ENCODE measurements at regions not wholly inside any gene's neighbourhood (a gene's known extent, or its start where the extent isn't known, plus 50 kb on each side); places are given as distances from the start of the nearest gene placed in this dataset.

- no peak overlapping the region for H3K4me3 Mint-ChIP-seq
- no peak for TF ChIP-seq CTCF (IDR thresholded peaks at IDR 0.05)
- WGBS (ENCODE audit: insufficient coverage), result no CpG with 5 or more reads among the region's 2 CpGs
- Histone ChIP-seq H4K20me1 (ENCODE audit: insufficient read depth, low read length) (no peaks in the 10 kb centered on the region), H3K27me3 (ENCODE audit: control insufficient read depth in 2 of 2, insufficient read depth in 2 of 2, low read length in 2 of 2) (no peaks in the 10 kb centered on the region), H3K4me3 (replicated peaks in 1 of 3; ENCODE audit: low read depth in 2 of 3, low read length in 3 of 3) (no peak overlapping the region), H3K9me3 (replicated peaks in 1 of 2; ENCODE audit: control insufficient read depth in 1 of 2, insufficient read depth in 1 of 2, low read length in 2 of 2) (peaks cover 0 to 5% of the 10 kb centered on the region in 2 donors), H3K4me1 (ENCODE audit: control insufficient read depth in 1 of 2, insufficient read depth in 2 of 2, low read length in 2 of 2) (no peaks in the 10 kb centered on the region), H3K4me2 (replicated peaks; ENCODE audit: extremely low read depth, low read length, poor library complexity, severe bottlenecking) (no peak overlapping the region), H2AFZ (ENCODE audit: insufficient read depth, low read depth, low read length, poor library complexity, severe bottlenecking) (no peak overlapping the region), H3K27ac (ENCODE audit: low read depth in 1 of 2, low read length in 2 of 2) (no peak overlapping the region), H3K36me3 (replicated peaks in 1 of 2; ENCODE audit: control insufficient read depth in 1 of 2, insufficient read depth in 2 of 2, low read length in 2 of 2) (no peaks in the 10 kb centered on the region), H3K9ac (ENCODE audit: insufficient read depth, low read length, poor library complexity, severe bottlenecking) (no peak overlapping the region), H3K79me2 (ENCODE audit: insufficient read depth, low read length) (no peaks in the 10 kb centered on the region)
- intact Hi-C loops (cut with micrococcal nuclease), result no loop called here
- peaks cover 0 to 6% (median 2%) of the 10 kb centered on the region in 7 donors for H3K9me3 Mint-ChIP-seq
- no peak overlapping the region for H3K27ac Mint-ChIP-seq
- no peaks in the 10 kb centered on the region for H3K36me3 Mint-ChIP-seq
- no peaks in the 10 kb centered on the region for H3K4me1 Mint-ChIP-seq
- no peaks in the 10 kb centered on the region for H3K27me3 Mint-ChIP-seq (ENCODE audit: low read depth in 3 of 3)
- DNase-seq, result no peak
Measured at GRCh38 chr3:189460511-189460910, 170.7 kb upstream of the TP63 start.

- Mint-ChIP-seq H3K4me3 (no peak overlapping the region), H3K9me3 (peaks cover 0 to 4% (median 0%) of the 10 kb centered on the region in 7 donors)
- WGBS (ENCODE audit: insufficient coverage), result no CpG with 5 or more reads among the region's 2 CpGs
Measured at GRCh38 chr3:189464799-189465198, 166.4 kb upstream of the TP63 start.

More at GRCh38 chr3:189464799-189465198, 166.4 kb upstream of the TP63 start:
- Histone ChIP-seq H4K20me1 (ENCODE audit: insufficient read depth, low read length) (no peaks in the 10 kb centered on the region), H3K4me2 (replicated peaks; ENCODE audit: extremely low read depth, low read length, poor library complexity, severe bottlenecking) (no peak overlapping the region), H3K79me2 (ENCODE audit: insufficient read depth, low read length) (no peaks in the 10 kb centered on the region), H3K9me3 (replicated peaks in 1 of 2; ENCODE audit: control insufficient read depth in 1 of 2, insufficient read depth in 1 of 2, low read length in 2 of 2) (peaks cover 0 to 5% of the 10 kb centered on the region in 2 donors), H3K4me1 (ENCODE audit: control insufficient read depth in 1 of 2, insufficient read depth in 2 of 2, low read length in 2 of 2) (no peaks in the 10 kb centered on the region), H3K27me3 (ENCODE audit: control insufficient read depth in 2 of 2, insufficient read depth in 2 of 2, low read length in 2 of 2) (no peaks in the 10 kb centered on the region), H2AFZ (ENCODE audit: insufficient read depth, low read depth, low read length, poor library complexity, severe bottlenecking) (no peak overlapping the region), H3K9ac (ENCODE audit: insufficient read depth, low read length, poor library complexity, severe bottlenecking) (no peak overlapping the region), H3K4me3 (replicated peaks in 1 of 3; ENCODE audit: low read depth in 2 of 3, low read length in 3 of 3) (no peak overlapping the region), H3K27ac (ENCODE audit: low read depth in 1 of 2, low read length in 2 of 2) (no peak overlapping the region), H3K36me3 (replicated peaks in 1 of 2; ENCODE audit: control insufficient read depth in 1 of 2, insufficient read depth in 2 of 2, low read length in 2 of 2) (no peaks in the 10 kb centered on the region)
- H3K4me1 Mint-ChIP-seq, result no peaks in the 10 kb centered on the region
- no peak for DNase-seq
- no peaks in the 10 kb centered on the region for H3K36me3 Mint-ChIP-seq
- no peak for TF ChIP-seq CTCF (IDR thresholded peaks at IDR 0.05)
- no peak overlapping the region for H3K27ac Mint-ChIP-seq
- no peaks in the 10 kb centered on the region for H3K27me3 Mint-ChIP-seq (ENCODE audit: low read depth in 3 of 3)
- intact Hi-C loops (cut with micrococcal nuclease), result no loop called here
